ENCODE measurements at regions not wholly inside any gene's neighbourhood (a gene's known extent, or its start where the extent isn't known, plus 50 kb on each side); places are given as distances from the start of the nearest gene placed in this dataset.

- TF ChIP-seq, protein P1, sequence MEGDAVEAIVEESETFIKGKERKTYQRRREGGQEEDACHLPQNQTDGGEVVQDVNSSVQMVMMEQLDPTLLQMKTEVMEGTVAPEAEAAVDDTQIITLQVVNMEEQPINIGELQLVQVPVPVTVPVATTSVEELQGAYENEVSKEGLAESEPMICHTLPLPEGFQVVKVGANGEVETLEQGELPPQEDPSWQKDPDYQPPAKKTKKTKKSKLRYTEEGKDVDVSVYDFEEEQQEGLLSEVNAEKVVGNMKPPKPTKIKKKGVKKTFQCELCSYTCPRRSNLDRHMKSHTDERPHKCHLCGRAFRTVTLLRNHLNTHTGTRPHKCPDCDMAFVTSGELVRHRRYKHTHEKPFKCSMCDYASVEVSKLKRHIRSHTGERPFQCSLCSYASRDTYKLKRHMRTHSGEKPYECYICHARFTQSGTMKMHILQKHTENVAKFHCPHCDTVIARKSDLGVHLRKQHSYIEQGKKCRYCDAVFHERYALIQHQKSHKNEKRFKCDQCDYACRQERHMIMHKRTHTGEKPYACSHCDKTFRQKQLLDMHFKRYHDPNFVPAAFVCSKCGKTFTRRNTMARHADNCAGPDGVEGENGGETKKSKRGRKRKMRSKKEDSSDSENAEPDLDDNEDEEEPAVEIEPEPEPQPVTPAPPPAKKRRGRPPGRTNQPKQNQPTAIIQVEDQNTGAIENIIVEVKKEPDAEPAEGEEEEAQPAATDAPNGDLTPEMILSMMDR (conservative IDR thresholded peaks at IDR 0.05; ENCODE audit: low read depth, low read length) = no peak
- TF ChIP-seq RCOR1 (IDR thresholded peaks at IDR 0.05; ENCODE audit: insufficient replicate concordance, low read length) = no peak
- TF ChIP-seq USF2 (IDR thresholded peaks at IDR 0.05; ENCODE audit: low read depth, low read length) = no peak
- no peak for TF ChIP-seq FOS (IDR thresholded peaks at IDR 0.05; ENCODE audit: low read depth, low read length)
- no peak for TF ChIP-seq SMC3 (IDR thresholded peaks at IDR 0.05; ENCODE audit: low read depth, low read length)
- TF ChIP-seq CHD1 (IDR thresholded peaks at IDR 0.05; ENCODE audit: low read depth, low read length) = no peak
- TF ChIP-seq MAFK (IDR thresholded peaks at IDR 0.05; ENCODE audit: low read depth, low read length) = no peak
- no peak for TF ChIP-seq POLR2A (IDR thresholded peaks at IDR 0.05; ENCODE audit: low read depth, low read length)
- TF ChIP-seq, protein P2, sequence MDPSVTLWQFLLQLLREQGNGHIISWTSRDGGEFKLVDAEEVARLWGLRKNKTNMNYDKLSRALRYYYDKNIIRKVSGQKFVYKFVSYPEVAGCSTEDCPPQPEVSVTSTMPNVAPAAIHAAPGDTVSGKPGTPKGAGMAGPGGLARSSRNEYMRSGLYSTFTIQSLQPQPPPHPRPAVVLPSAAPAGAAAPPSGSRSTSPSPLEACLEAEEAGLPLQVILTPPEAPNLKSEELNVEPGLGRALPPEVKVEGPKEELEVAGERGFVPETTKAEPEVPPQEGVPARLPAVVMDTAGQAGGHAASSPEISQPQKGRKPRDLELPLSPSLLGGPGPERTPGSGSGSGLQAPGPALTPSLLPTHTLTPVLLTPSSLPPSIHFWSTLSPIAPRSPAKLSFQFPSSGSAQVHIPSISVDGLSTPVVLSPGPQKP (IDR thresholded peaks at IDR 0.05; ENCODE audit: borderline replicate concordance, low read depth, low read length) = no peak
- no peak for TF ChIP-seq MXI1 (IDR thresholded peaks at IDR 0.05; ENCODE audit: borderline replicate concordance, low read depth, low read length)
- no peak for TF ChIP-seq NFE2L2 (IDR thresholded peaks at IDR 0.05; ENCODE audit: low read depth, low read length)
- no peak for TF ChIP-seq BHLHE40 (IDR thresholded peaks at IDR 0.05; ENCODE audit: low read depth, low read length)
- TF ChIP-seq RAD21 (IDR thresholded peaks at IDR 0.05; ENCODE audit: low read length) = no peak
- TF ChIP-seq RFX5 (IDR thresholded peaks at IDR 0.05; ENCODE audit: low read depth, low read length) = no peak
These were observed 312.9 kb downstream of the TCERG1L start for GRCh38 chr10:130998642-130999041.
